GM23338 (cell line): ENCODE measurements at regions not wholly inside any gene's neighbourhood (a gene's known extent, or its start where the extent isn't known, plus 50 kb on each side); places are given as distances from the start of the nearest gene placed in this dataset.

Experiments
- ATAC-seq: fragments of 200-7000 bp; cut with Tn5 transposase; 3 replicates; pipeline ENCODE4 v1.9.1; 2020
- DNase-seq: peaks from one replicate; pipeline ENCODE4 v3.0.0-alpha.2; 2015; ENCODE audit warnings: low spot score
- H2AFZ ChIP-seq: fragments of 200-600 bp; sonication (generic); 2 replicates; pipeline ENCODE4 v1.8.0; 2016; ENCODE audit warnings: antibody characterized with exemption, mild to moderate bottlenecking, moderate library complexity
- H3F3A ChIP-seq: fragments of 200-600 bp; sonication (generic); replicated peaks from 2 replicates; pipeline ENCODE4 v1.8.0; 2017; ENCODE audit warnings: antibody characterized with exemption, mixed run types, low read depth
- H3K27ac ChIP-seq: fragments of 200-600 bp; sonication (generic); 2 replicates; pipeline ENCODE4 v1.6.1; 2016; ENCODE audit warnings: low read depth
- H3K27me3 ChIP-seq: fragments of 200-600 bp; sonication (generic); 2 replicates; pipeline ENCODE4 v1.8.0; 2016; ENCODE audit warnings: mild to moderate bottlenecking, mixed run types, moderate library complexity; ENCODE audit not compliant: insufficient read depth
- H3K36me3 ChIP-seq: fragments of 200-600 bp; sonication (generic); 2 replicates; pipeline ENCODE4 v1.8.0; 2016; ENCODE audit warnings: mild to moderate bottlenecking; ENCODE audit not compliant: insufficient read depth
- H3K4me1 ChIP-seq: fragments of 200-600 bp; sonication (generic); 2 replicates; pipeline ENCODE4 v1.8.0; 2016; ENCODE audit warnings: mild to moderate bottlenecking, moderate library complexity; ENCODE audit not compliant: insufficient read depth
- H3K4me2 ChIP-seq: fragments of 200-600 bp; sonication (generic); 2 replicates; pipeline ENCODE4 v1.7.1; 2017; ENCODE audit warnings: mixed run types
- H3K4me3 ChIP-seq: fragments of 200-600 bp; sonication (generic); 2 replicates; pipeline ENCODE4 v1.6.1; 2016; ENCODE audit warnings: mixed run types
- H3K79me2 ChIP-seq: fragments of 200-600 bp; sonication (generic); replicated peaks from 2 replicates; pipeline ENCODE4 v1.8.0; 2017; ENCODE audit warnings: mild to moderate bottlenecking; ENCODE audit not compliant: insufficient read depth
- H3K9me2 ChIP-seq: fragments of 200-600 bp; sonication (generic); 2 replicates; pipeline ENCODE4 v1.8.0; 2017; ENCODE audit not compliant: insufficient read depth
- H4K20me1 ChIP-seq: fragments of 200-600 bp; sonication (generic); replicated peaks from 2 replicates; pipeline ENCODE4 v1.8.0; 2017; ENCODE audit warnings: mild to moderate bottlenecking; ENCODE audit not compliant: insufficient read depth
- H3K27ac Mint-ChIP-seq: 2 replicates; pipeline ENCODE4 v1.8.0; 2020; ENCODE audit warnings: inconsistent platforms, mild to moderate bottlenecking, moderate library complexity, mixed read lengths
- H3K27me3 Mint-ChIP-seq: 3 replicates; pipeline ENCODE4 v1.8.0; 2022; ENCODE audit warnings: low read depth, mild to moderate bottlenecking, moderate library complexity, mixed read lengths, inconsistent platforms; ENCODE audit not compliant: insufficient read depth, poor library complexity
- H3K36me3 Mint-ChIP-seq: 3 replicates; pipeline ENCODE4 v1.8.0; 2021; ENCODE audit warnings: low read depth, mild to moderate bottlenecking, inconsistent platforms, moderate library complexity, mixed read lengths
- H3K4me1 Mint-ChIP-seq: 3 replicates; pipeline ENCODE4 v1.8.0; 2020; ENCODE audit warnings: mild to moderate bottlenecking, inconsistent platforms, mixed read lengths
- H3K4me3 Mint-ChIP-seq: 3 replicates; pipeline ENCODE4 v1.8.0; 2021; ENCODE audit warnings: moderate library complexity, mild to moderate bottlenecking, inconsistent platforms, mixed read lengths
- H3K9me3 Mint-ChIP-seq: 3 replicates; pipeline ENCODE4 v1.8.0; 2020; ENCODE audit warnings: moderate library complexity, mild to moderate bottlenecking, inconsistent platforms, mixed read lengths
- CREB1 ChIP-seq: fragments of 250-450 bp; sonication (Bioruptor Pico); IDR thresholded peaks from 2 replicates; pipeline ENCODE4 v1.5.0; 2020; ENCODE audit warnings: low read depth, mild to moderate bottlenecking, moderate library complexity
- EZH2phosphoT487 ChIP-seq: fragments of 200-600 bp; sonication (generic); IDR thresholded peaks from one replicate; pipeline ENCODE4 v1.8.1; 2018; ENCODE audit warnings: antibody characterized with exemption; ENCODE audit not compliant: unreplicated experiment
- NANOG ChIP-seq: IDR thresholded peaks from 2 replicates; pipeline ENCODE4 v1.6.1; 2016; ENCODE audit warnings: antibody characterized with exemption, borderline replicate concordance
- POLR2AphosphoS5 ChIP-seq: IDR thresholded peaks from 2 replicates; pipeline ENCODE4 v1.6.1; 2016; ENCODE audit warnings: antibody characterized with exemption, low read depth
- STAT1 ChIP-seq: IDR thresholded peaks from one replicate; pipeline ENCODE4 v1.6.1; 2016; ENCODE audit warnings: antibody characterized with exemption; ENCODE audit not compliant: unreplicated experiment
- ZNF114 ChIP-seq: fragments of 250-450 bp; sonication (Bioruptor Pico); IDR thresholded peaks from 2 replicates; pipeline ENCODE4 v1.5.0; 2020; ENCODE audit warnings: mild to moderate bottlenecking, moderate library complexity
- ZNF331 ChIP-seq: fragments of 250-450 bp; sonication (Bioruptor Pico); IDR thresholded peaks from 2 replicates; pipeline ENCODE4 v1.5.0; 2020; ENCODE audit warnings: low read depth, mild to moderate bottlenecking, moderate library complexity
- TF ChIP-seq, protein P1 (sequence below), 2 experiments: fragments of 200-600 bp in 1 of 2; sonication (generic) in 1 of 2; conservative IDR thresholded peaks; 2 replicates each; pipeline versions ENCODE4 v1.5.1 to v1.6.1; 2016 to 2017; ENCODE audit warnings: antibody characterized with exemption in 2 of 2, low read depth in 2 of 2, mild to moderate bottlenecking in 2 of 2, moderate library complexity in 1 of 2
- TF ChIP-seq, protein P2 (sequence below): IDR thresholded peaks from one replicate; pipeline ENCODE4 v1.6.1; 2018; ENCODE audit warnings: antibody characterized with exemption; ENCODE audit not compliant: unreplicated experiment
- TF ChIP-seq, protein P3 (sequence below): fragments of 250-450 bp; sonication (Bioruptor Pico); IDR thresholded peaks from 2 replicates; pipeline ENCODE4 v1.5.0; 2020; ENCODE audit warnings: mild to moderate bottlenecking, moderate library complexity
- TF ChIP-seq, protein P4 (sequence below): IDR thresholded peaks from 2 replicates; pipeline ENCODE4 v1.6.1; 2016; ENCODE audit warnings: antibody characterized with exemption

DNA sequence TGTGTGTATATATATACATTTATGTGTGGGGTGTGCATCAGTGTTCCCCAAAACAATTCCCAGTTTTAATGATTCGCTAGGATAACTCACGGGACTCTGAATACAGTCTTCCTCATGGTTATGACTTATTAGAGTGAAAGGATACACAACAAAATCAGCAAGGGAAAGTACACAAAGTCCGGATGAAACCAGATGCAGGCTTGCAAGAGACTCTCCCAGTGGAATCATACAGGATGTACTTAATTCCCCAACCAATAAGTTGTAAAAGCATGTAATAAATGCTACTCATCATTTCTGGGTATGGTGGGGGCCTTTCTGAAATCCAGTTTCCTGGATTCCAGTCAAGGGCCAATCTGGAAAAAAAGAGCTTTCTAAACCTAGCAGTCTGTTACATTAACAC is 654.1 kb upstream of the SYT4 start:
- Histone ChIP-seq H3F3A (no peaks in the 10 kb centered on the region), H4K20me1 (no peaks in the 10 kb centered on the region), H3K36me3 (no peaks in the 10 kb centered on the region), H2AFZ (no peak overlapping the region), H3K4me1 (no peaks in the 10 kb centered on the region), H3K9me2 (no peaks in the 10 kb centered on the region), H3K4me2 (no peak overlapping the region), H3K27me3 (no peaks in the 10 kb centered on the region), H3K4me3 (no peak overlapping the region), H3K27ac (no peak overlapping the region), H3K79me2 (no peaks in the 10 kb centered on the region)
- ATAC-seq, result no peak
- TF ChIP-seq POLR2AphosphoS5 (no peak), STAT1 (no peak), CREB1 (CRISPR knock-in tag) (no peak), ZNF331 (CRISPR knock-in tag) (no peak), EZH2phosphoT487 (no peak), ZNF114 (CRISPR knock-in tag) (no peak), NANOG (no peak)
- TF ChIP-seq, protein P1, sequence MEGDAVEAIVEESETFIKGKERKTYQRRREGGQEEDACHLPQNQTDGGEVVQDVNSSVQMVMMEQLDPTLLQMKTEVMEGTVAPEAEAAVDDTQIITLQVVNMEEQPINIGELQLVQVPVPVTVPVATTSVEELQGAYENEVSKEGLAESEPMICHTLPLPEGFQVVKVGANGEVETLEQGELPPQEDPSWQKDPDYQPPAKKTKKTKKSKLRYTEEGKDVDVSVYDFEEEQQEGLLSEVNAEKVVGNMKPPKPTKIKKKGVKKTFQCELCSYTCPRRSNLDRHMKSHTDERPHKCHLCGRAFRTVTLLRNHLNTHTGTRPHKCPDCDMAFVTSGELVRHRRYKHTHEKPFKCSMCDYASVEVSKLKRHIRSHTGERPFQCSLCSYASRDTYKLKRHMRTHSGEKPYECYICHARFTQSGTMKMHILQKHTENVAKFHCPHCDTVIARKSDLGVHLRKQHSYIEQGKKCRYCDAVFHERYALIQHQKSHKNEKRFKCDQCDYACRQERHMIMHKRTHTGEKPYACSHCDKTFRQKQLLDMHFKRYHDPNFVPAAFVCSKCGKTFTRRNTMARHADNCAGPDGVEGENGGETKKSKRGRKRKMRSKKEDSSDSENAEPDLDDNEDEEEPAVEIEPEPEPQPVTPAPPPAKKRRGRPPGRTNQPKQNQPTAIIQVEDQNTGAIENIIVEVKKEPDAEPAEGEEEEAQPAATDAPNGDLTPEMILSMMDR (conservative IDR thresholded peaks at IDR 0.05; ENCODE audit: low read depth in 2 of 2), result no peak
- TF ChIP-seq, protein P2, sequence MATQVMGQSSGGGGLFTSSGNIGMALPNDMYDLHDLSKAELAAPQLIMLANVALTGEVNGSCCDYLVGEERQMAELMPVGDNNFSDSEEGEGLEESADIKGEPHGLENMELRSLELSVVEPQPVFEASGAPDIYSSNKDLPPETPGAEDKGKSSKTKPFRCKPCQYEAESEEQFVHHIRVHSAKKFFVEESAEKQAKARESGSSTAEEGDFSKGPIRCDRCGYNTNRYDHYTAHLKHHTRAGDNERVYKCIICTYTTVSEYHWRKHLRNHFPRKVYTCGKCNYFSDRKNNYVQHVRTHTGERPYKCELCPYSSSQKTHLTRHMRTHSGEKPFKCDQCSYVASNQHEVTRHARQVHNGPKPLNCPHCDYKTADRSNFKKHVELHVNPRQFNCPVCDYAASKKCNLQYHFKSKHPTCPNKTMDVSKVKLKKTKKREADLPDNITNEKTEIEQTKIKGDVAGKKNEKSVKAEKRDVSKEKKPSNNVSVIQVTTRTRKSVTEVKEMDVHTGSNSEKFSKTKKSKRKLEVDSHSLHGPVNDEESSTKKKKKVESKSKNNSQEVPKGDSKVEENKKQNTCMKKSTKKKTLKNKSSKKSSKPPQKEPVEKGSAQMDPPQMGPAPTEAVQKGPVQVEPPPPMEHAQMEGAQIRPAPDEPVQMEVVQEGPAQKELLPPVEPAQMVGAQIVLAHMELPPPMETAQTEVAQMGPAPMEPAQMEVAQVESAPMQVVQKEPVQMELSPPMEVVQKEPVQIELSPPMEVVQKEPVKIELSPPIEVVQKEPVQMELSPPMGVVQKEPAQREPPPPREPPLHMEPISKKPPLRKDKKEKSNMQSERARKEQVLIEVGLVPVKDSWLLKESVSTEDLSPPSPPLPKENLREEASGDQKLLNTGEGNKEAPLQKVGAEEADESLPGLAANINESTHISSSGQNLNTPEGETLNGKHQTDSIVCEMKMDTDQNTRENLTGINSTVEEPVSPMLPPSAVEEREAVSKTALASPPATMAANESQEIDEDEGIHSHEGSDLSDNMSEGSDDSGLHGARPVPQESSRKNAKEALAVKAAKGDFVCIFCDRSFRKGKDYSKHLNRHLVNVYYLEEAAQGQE, result no peak
- TF ChIP-seq, protein P3, sequence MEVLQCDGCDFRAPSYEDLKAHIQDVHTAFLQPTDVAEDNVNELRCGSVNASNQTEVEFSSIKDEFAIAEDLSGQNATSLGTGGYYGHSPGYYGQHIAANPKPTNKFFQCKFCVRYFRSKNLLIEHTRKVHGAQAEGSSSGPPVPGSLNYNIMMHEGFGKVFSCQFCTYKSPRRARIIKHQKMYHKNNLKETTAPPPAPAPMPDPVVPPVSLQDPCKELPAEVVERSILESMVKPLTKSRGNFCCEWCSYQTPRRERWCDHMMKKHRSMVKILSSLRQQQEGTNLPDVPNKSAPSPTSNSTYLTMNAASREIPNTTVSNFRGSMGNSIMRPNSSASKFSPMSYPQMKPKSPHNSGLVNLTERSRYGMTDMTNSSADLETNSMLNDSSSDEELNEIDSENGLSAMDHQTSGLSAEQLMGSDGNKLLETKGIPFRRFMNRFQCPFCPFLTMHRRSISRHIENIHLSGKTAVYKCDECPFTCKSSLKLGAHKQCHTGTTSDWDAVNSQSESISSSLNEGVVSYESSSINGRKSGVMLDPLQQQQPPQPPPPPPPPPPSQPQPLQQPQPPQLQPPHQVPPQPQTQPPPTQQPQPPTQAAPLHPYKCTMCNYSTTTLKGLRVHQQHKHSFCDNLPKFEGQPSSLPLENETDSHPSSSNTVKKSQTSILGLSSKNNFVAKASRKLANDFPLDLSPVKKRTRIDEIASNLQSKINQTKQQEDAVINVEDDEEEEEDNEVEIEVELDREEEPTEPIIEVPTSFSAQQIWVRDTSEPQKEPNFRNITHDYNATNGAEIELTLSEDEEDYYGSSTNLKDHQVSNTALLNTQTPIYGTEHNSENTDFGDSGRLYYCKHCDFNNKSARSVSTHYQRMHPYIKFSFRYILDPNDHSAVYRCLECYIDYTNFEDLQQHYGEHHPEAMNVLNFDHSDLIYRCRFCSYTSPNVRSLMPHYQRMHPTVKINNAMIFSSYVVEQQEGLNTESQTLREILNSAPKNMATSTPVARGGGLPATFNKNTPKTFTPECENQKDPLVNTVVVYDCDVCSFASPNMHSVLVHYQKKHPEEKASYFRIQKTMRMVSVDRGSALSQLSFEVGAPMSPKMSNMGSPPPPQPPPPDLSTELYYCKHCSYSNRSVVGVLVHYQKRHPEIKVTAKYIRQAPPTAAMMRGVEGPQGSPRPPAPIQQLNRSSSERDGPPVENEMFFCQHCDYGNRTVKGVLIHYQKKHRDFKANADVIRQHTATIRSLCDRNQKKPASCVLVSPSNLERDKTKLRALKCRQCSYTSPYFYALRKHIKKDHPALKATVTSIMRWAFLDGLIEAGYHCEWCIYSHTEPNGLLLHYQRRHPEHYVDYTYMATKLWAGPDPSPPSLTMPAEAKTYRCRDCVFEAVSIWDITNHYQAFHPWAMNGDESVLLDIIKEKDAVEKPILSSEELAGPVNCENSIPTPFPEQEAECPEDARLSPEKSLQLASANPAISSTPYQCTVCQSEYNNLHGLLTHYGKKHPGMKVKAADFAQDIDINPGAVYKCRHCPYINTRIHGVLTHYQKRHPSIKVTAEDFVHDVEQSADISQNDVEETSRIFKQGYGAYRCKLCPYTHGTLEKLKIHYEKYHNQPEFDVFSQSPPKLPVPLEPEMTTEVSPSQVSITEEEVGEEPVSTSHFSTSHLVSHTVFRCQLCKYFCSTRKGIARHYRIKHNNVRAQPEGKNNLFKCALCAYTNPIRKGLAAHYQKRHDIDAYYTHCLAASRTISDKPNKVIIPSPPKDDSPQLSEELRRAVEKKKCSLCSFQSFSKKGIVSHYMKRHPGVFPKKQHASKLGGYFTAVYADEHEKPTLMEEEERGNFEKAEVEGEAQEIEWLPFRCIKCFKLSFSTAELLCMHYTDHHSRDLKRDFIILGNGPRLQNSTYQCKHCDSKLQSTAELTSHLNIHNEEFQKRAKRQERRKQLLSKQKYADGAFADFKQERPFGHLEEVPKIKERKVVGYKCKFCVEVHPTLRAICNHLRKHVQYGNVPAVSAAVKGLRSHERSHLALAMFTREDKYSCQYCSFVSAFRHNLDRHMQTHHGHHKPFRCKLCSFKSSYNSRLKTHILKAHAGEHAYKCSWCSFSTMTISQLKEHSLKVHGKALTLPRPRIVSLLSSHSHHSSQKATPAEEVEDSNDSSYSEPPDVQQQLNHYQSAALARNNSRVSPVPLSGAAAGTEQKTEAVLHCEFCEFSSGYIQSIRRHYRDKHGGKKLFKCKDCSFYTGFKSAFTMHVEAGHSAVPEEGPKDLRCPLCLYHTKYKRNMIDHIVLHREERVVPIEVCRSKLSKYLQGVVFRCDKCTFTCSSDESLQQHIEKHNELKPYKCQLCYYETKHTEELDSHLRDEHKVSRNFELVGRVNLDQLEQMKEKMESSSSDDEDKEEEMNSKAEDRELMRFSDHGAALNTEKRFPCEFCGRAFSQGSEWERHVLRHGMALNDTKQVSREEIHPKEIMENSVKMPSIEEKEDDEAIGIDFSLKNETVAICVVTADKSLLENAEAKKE, result no peak
- TF ChIP-seq, protein P4, sequence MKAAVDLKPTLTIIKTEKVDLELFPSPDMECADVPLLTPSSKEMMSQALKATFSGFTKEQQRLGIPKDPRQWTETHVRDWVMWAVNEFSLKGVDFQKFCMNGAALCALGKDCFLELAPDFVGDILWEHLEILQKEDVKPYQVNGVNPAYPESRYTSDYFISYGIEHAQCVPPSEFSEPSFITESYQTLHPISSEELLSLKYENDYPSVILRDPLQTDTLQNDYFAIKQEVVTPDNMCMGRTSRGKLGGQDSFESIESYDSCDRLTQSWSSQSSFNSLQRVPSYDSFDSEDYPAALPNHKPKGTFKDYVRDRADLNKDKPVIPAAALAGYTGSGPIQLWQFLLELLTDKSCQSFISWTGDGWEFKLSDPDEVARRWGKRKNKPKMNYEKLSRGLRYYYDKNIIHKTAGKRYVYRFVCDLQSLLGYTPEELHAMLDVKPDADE, result no peak
- Mint-ChIP-seq H3K36me3 (no peaks in the 10 kb centered on the region), H3K27ac (no peak overlapping the region), H3K4me1 (peaks cover 3% of the 10 kb centered on the region), H3K9me3 (no peaks in the 10 kb centered on the region), H3K4me3 (no peak overlapping the region), H3K27me3 (no peaks in the 10 kb centered on the region)
- no peak for DNase-seq
